IMR-90 (cell line): ENCODE measurements at regions not wholly inside any gene's neighbourhood (a gene's known extent, or its start where the extent isn't known, plus 50 kb on each side); places are given as distances from the start of the nearest gene placed in this dataset.

Experiments
- ATAC-seq: fragments of 200-7000 bp; cut with Tn5 transposase; 2 replicates; pipeline ENCODE4 v1.9.1; 2020; ENCODE audit warnings: low read depth, mild to moderate bottlenecking, moderate library complexity
- BruUV-seq: library from RNA; stranded (reverse); fragments of 400-500 nt; replicated peaks from 2 replicates; lab custom pipeline; 2021; lab: Mats Ljungman, UMichigan
- CTCF ChIA-PET: fragments of 300-600 bp; formaldehyde crosslinking; extraction: SDS; loops from one replicate; lab custom pipeline; 2021; ENCODE audit warnings: antibody characterized with exemption; lab: Yijun Ruan, JAX
- POLR2A ChIA-PET: fragments of 300-600 bp; sonication (Branson Sonifier 250); formaldehyde crosslinking; loops from one replicate; lab custom pipeline; 2022; ENCODE audit warnings: antibody characterized with exemption; ENCODE audit not compliant: unreplicated experiment; lab: Charles Lee
- DNase-seq: peaks from one replicate; pipeline ENCODE4 v3.0.0; 2013
- H2AFZ ChIP-seq: replicated peaks from 2 replicates; pipeline ENCODE3; 2013; ENCODE audit warnings: low read length, mild to moderate bottlenecking; ENCODE audit not compliant: poor library complexity
- H2AK5ac ChIP-seq: 2 replicates; pipeline ENCODE4 v1.6.1; 2013; ENCODE audit warnings: low read depth, low read length, inconsistent platforms
- H2AK9ac ChIP-seq: replicated peaks from 2 replicates; pipeline ENCODE3; 2013; ENCODE audit warnings: mild to moderate bottlenecking, low read depth, low read length, moderate library complexity; ENCODE audit not compliant: poor library complexity
- H2BK120ac ChIP-seq: 2 replicates; pipeline ENCODE4 v1.6.1; 2013; ENCODE audit warnings: low read depth, low read length, inconsistent platforms
- H2BK15ac ChIP-seq: 3 replicates; pipeline ENCODE4 v1.6.1; 2013; ENCODE audit warnings: low read depth, low read length, inconsistent platforms
- H2BK20ac ChIP-seq: 2 replicates; pipeline ENCODE4 v1.6.1; 2013; ENCODE audit warnings: low read depth, mild to moderate bottlenecking, inconsistent platforms, low read length, moderate library complexity
- H2BK5ac ChIP-seq: 2 replicates; pipeline ENCODE4 v1.6.1; 2013; ENCODE audit warnings: mild to moderate bottlenecking, low read depth, low read length, inconsistent platforms; ENCODE audit not compliant: poor library complexity, severe bottlenecking
- H3K14ac ChIP-seq: replicated peaks from 2 replicates; pipeline ENCODE4 v1.6.1; 2013; ENCODE audit warnings: low read depth, low read length, inconsistent platforms
- H3K18ac ChIP-seq: 2 replicates; pipeline ENCODE4 v1.6.1; 2013; ENCODE audit warnings: low read depth, low read length, control low read depth
- H3K23ac ChIP-seq: 2 replicates; pipeline ENCODE4 v1.6.1; 2013; ENCODE audit warnings: low read depth, low read length, inconsistent platforms
- H3K27ac ChIP-seq: 2 replicates; pipeline ENCODE4 v1.5.1; 2013; ENCODE audit warnings: mild to moderate bottlenecking, control low read depth, low read length; ENCODE audit not compliant: insufficient read depth
- H3K27me3 ChIP-seq: 2 replicates; pipeline ENCODE4 v1.6.1; 2013; ENCODE audit warnings: low read length; ENCODE audit not compliant: control insufficient read depth, insufficient read depth
- H3K36me3 ChIP-seq: 2 replicates; pipeline ENCODE4 v1.6.1; 2013; ENCODE audit warnings: low read length, mixed read lengths; ENCODE audit not compliant: control insufficient read depth, insufficient read depth
- H3K4ac ChIP-seq: 2 replicates; pipeline ENCODE4 v1.6.1; 2013; ENCODE audit warnings: low read depth, low read length, inconsistent platforms
- H3K4me1 ChIP-seq: 2 replicates; pipeline ENCODE4 v1.6.1; 2013; ENCODE audit warnings: low read length, mixed read lengths; ENCODE audit not compliant: control insufficient read depth, insufficient read depth
- H3K4me2 ChIP-seq: 2 replicates; pipeline ENCODE4 v1.6.1; 2013; ENCODE audit warnings: low read depth, mild to moderate bottlenecking, control low read depth, low read length, moderate library complexity
- H3K4me3 ChIP-seq: 2 replicates; pipeline ENCODE4 v1.5.1; 2013; ENCODE audit warnings: low read depth, mild to moderate bottlenecking, control low read depth, low read length, moderate library complexity; ENCODE audit not compliant: insufficient read depth
- H3K56ac ChIP-seq: 2 replicates; pipeline ENCODE4 v1.6.1; 2013; ENCODE audit warnings: low read length, inconsistent platforms; ENCODE audit not compliant: insufficient read depth; ENCODE audit errors: extremely low read depth
- H3K79me1 ChIP-seq, 2 experiments: 2 replicates each; pipeline ENCODE4 v1.6.1; 2013; ENCODE audit warnings: low read length in 2 of 2, inconsistent platforms in 1 of 2, low read depth in 1 of 2
- H3K9ac ChIP-seq: 2 replicates; pipeline ENCODE4 v1.6.1; 2013; ENCODE audit warnings: low read depth, low read length, control low read depth
- H3K9me1 ChIP-seq: 2 replicates; pipeline ENCODE4 v1.6.1; 2013; ENCODE audit warnings: low read length, inconsistent platforms; ENCODE audit not compliant: insufficient read depth
- H3K9me3 ChIP-seq: 2 replicates; pipeline ENCODE4 v1.6.1; 2013; ENCODE audit warnings: low read length; ENCODE audit not compliant: control insufficient read depth, insufficient read depth
- H4K20me1 ChIP-seq: 2 replicates; pipeline ENCODE4 v1.6.1; 2013; ENCODE audit warnings: low read length, inconsistent platforms; ENCODE audit not compliant: insufficient read depth
- H4K5ac ChIP-seq: 2 replicates; pipeline ENCODE4 v1.6.1; 2013; ENCODE audit warnings: mild to moderate bottlenecking, low read depth, low read length, control low read depth
- H4K8ac ChIP-seq, 2 experiments: 2 replicates each; pipeline ENCODE4 v1.6.1; 2013; ENCODE audit warnings: low read depth in 2 of 2, low read length in 2 of 2, control low read depth in 1 of 2, inconsistent platforms in 1 of 2
- H4K91ac ChIP-seq: 2 replicates; pipeline ENCODE4 v1.6.1; 2013; ENCODE audit warnings: low read depth, low read length, inconsistent platforms; ENCODE audit not compliant: insufficient read depth
- BHLHE40 ChIP-seq: fragments of 150-350 bp; IDR thresholded peaks from 2 replicates; pipeline ENCODE4 v1.6.1; 2016; ENCODE audit warnings: mild to moderate bottlenecking, low read depth, low read length
- CHD1 ChIP-seq: IDR thresholded peaks from 2 replicates; pipeline ENCODE4 v1.6.1; 2012; ENCODE audit warnings: low read depth, low read length, improper control_type of control experiment
- ELK1 ChIP-seq: fragments of 150-350 bp; IDR thresholded peaks from 2 replicates; pipeline ENCODE4 v1.6.1; 2016; ENCODE audit warnings: low read depth, mild to moderate bottlenecking, low read length, moderate library complexity, borderline replicate concordance
- FOS ChIP-seq: fragments of 150-350 bp; IDR thresholded peaks from 2 replicates; pipeline ENCODE4 v1.6.1; 2016; ENCODE audit warnings: low read depth, low read length
- MAFK ChIP-seq: IDR thresholded peaks from 2 replicates; pipeline ENCODE4 v1.6.1; 2012; ENCODE audit warnings: low read depth, low read length, improper control_type of control experiment
- MXI1 ChIP-seq: IDR thresholded peaks from 2 replicates; pipeline ENCODE4 v1.6.1; 2012; ENCODE audit warnings: low read depth, mild to moderate bottlenecking, low read length, moderate library complexity, borderline replicate concordance
- NFE2L2 ChIP-seq: fragments of 150-350 bp; IDR thresholded peaks from 2 replicates; pipeline ENCODE4 v1.6.1; 2016; ENCODE audit warnings: low read depth, mild to moderate bottlenecking, low read length
- POLR2A ChIP-seq: IDR thresholded peaks from 2 replicates; pipeline ENCODE4 v1.6.1; 2012; ENCODE audit warnings: mild to moderate bottlenecking, low read depth, low read length
- RAD21 ChIP-seq: IDR thresholded peaks from 2 replicates; pipeline ENCODE4 v1.6.1; 2012; ENCODE audit warnings: low read length, improper control_type of control experiment
- RCOR1 ChIP-seq: IDR thresholded peaks from 2 replicates; pipeline ENCODE4 v1.6.1; 2012; ENCODE audit warnings: mild to moderate bottlenecking, low read length, improper control_type of control experiment; ENCODE audit not compliant: insufficient replicate concordance
- RFX5 ChIP-seq: IDR thresholded peaks from 2 replicates; pipeline ENCODE4 v1.8.0; 2012; ENCODE audit warnings: low read depth, mild to moderate bottlenecking, low read length, moderate library complexity
- SMC3 ChIP-seq: fragments of 150-350 bp; IDR thresholded peaks from 2 replicates; pipeline ENCODE4 v1.6.1; 2016; ENCODE audit warnings: low read depth, mild to moderate bottlenecking, antibody characterized with exemption, low read length, moderate library complexity
- WGBS, 2 experiments: methylation state at CpG; one replicate each; pipeline versions ENCODE4 v1.1.5 to v1.1.7; 2013; ENCODE audit warnings: missing lambda C conversion rate in 2 of 2; ENCODE audit not compliant: insufficient read length in 1 of 2; ENCODE audit errors: extremely low coverage in 2 of 2; 5-methylcytosine and 5-hydroxymethylcytosine counted together
- dilution Hi-C: fragments of 300-500 bp; cut with HindIII; formaldehyde crosslinking; loops from one replicate; pipeline ENCODE4 v1.14.3; 2018; ENCODE audit warnings: low sequenced_read_pairs; ENCODE audit not compliant: unreplicated experiment
- in situ Hi-C: fragments of 300-500 bp; cut with MboI; formaldehyde crosslinking; loops from 3 replicates; pipeline ENCODE4 v1.14.3; 2019; ENCODE audit warnings: low sequenced_read_pairs, inconsistent platforms, mixed read lengths
- intact Hi-C: fragments of 100-400 bp; cut with micrococcal nuclease; formaldehyde crosslinking; loops from 2 replicates; pipeline ENCODE4 v1.10.0; 2022

GRCh38 chr1:14037101-14037847, 337.3 kb downstream of the PRDM2 start:
- CTCF ChIA-PET = no interaction called here
- BruUV-seq = no TSS peak

More at GRCh38 chr1:14037101-14037847, 337.3 kb downstream of the PRDM2 start:
- H3K4me2 ChIP-seq = no peak overlapping the region
- H2AK9ac ChIP-seq = no peak overlapping the region
- in situ Hi-C loops = no loop called here
- H3K18ac ChIP-seq = no peak overlapping the region
- no peak overlapping the region for H3K4me3 ChIP-seq
- dilution Hi-C loops = no loop called here
- no peaks in the 10 kb centered on the region for H3K9me1 ChIP-seq
- H3K79me1 ChIP-seq = no peaks in the 10 kb centered on the region
- H2AFZ ChIP-seq = no peak overlapping the region
- no peak overlapping the region for H4K8ac ChIP-seq
- no peak overlapping the region for H4K5ac ChIP-seq
- H3K56ac ChIP-seq = no peak overlapping the region
- POLR2A ChIA-PET = interaction anchor here (0.6 kb wide), 1 partner anchor 28 kb away, joined by 3 read pairs; no protein-coding TSS in a partner anchor
- H3K14ac ChIP-seq = no peak overlapping the region
- 33% methylated on average over 1 of the region's 6 CpGs; no CpG with 5 or more reads in 1 of the 2 experiments for WGBS, 2 experiments
- peaks cover 20% of the 10 kb centered on the region for H3K9me3 ChIP-seq
- H2BK15ac ChIP-seq = no peak overlapping the region
- H2AK5ac ChIP-seq = no peak overlapping the region
- H3K36me3 ChIP-seq = no peaks in the 10 kb centered on the region
- no peak overlapping the region for H2BK120ac ChIP-seq
- no peaks in the 10 kb centered on the region for H4K20me1 ChIP-seq
- H2BK5ac ChIP-seq = no peak overlapping the region
- no peak overlapping the region for H3K9ac ChIP-seq
- H3K27me3 ChIP-seq = no peaks in the 10 kb centered on the region
- no peak for TF ChIP-seq CHD1
- TF ChIP-seq ELK1 = no peak
- TF ChIP-seq MXI1 = no peak
- TF ChIP-seq NFE2L2 = no peak
- TF ChIP-seq POLR2A = no peak
- TF ChIP-seq RFX5 = no peak
- TF ChIP-seq MAFK = no peak
- no peak for TF ChIP-seq FOS
- TF ChIP-seq RCOR1 = no peak
- no peak for TF ChIP-seq RAD21
- TF ChIP-seq SMC3 = no peak
- no peak for TF ChIP-seq BHLHE40
- DNase-seq (no peak), ATAC-seq (no peak)
- H3K23ac ChIP-seq = no peak overlapping the region
- H4K91ac ChIP-seq = no peak overlapping the region
- H3K4ac ChIP-seq = no peak overlapping the region
- H3K4me1 ChIP-seq = no peaks in the 10 kb centered on the region
- no peak overlapping the region for H3K27ac ChIP-seq
- no peak overlapping the region for H2BK20ac ChIP-seq
- intact Hi-C loops = no loop called here
